NCI-H524 treated with DMSO at 0.1 percent for 48 hours (cell line): ENCODE measurements at regions not wholly inside any gene's neighbourhood (a gene's known extent, or its start where the extent isn't known, plus 50 kb on each side); places are given as distances from the start of the nearest gene placed in this dataset.

Source experiments
- DNase-seq: peaks from one replicate; lab custom pipeline; 2025; lab: John Stamatoyannopoulos, UW

DNA sequence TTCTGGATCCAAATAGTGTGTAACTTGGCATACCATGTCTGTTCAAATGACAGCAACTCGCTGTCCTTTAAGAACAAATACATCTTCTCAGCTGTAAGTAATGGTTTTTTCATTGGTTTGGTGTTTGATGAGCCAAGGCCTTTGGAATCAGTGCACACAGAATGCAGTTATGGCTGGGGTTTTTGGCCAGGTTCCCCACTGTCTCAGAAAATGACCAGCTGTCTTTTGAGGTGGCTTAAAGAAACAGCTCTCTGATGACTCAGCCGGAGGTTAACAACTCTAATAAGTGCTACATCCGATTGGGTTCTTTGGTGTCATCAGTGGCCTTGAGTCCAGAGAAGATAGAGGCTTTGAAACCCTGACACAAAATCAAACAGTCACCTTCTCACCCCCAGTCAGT lies 688.4 kb downstream of the REEP3 start:
- no peak for DNase-seq

DNA sequence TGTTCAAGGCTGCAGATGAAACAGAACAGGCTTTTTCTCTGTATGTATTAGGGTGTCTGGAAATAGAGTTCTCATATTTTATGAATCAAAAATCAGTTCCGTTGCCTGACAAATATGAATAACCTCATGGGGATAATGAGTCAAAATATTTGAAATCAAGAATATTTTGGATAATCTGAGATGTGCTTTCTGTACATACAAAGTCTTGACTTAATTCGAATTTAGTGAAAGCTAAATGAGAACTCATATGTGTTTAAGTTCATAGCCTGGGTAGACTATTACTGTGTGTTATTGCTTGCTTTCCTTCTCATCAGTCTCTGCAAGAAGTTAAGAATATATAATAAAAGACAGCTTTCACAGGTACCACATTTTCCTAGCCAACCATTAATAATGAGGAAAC lies 689.0 kb downstream of the REEP3 start:
- DNase-seq: no peak

DNA sequence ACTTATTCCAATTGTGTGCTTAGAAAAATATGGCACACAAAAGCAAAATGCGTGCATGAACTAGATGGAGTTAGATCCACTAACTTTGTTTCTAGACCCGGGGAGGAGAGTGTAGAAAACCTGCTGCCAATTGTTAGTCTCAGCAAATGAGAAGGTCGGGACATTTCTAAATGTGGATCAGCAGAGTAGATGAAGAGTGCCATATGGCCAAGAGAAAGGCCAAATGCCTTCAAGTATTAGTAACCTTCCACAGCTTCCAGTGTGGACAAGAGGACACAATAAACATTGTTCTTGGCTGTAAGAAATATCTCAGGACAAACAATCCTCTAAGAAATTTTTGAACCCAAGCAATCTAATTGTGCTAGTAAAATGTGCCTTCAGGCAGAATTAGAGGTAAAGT lies 690.3 kb downstream of the REEP3 start:
- no peak for DNase-seq

DNA sequence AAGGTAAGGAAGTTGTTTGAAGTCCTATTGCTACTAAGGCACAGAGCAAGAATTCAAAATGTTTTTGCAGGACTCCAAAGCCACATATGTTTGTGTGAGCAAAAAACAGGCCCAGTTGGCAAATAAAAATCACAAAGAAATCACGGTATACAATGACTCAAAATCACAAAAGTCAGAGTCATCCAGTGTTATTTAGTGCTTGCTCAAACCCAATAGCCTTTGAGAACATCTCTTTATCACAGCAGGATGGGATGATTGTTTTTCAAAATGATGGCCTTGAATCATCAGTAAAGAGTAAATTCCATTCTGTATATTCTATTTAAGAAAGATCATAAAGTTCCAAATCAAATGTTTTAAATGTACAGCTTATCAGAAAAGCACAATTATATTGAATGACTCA lies 693.9 kb downstream of the REEP3 start:
- no peak for DNase-seq

DNA sequence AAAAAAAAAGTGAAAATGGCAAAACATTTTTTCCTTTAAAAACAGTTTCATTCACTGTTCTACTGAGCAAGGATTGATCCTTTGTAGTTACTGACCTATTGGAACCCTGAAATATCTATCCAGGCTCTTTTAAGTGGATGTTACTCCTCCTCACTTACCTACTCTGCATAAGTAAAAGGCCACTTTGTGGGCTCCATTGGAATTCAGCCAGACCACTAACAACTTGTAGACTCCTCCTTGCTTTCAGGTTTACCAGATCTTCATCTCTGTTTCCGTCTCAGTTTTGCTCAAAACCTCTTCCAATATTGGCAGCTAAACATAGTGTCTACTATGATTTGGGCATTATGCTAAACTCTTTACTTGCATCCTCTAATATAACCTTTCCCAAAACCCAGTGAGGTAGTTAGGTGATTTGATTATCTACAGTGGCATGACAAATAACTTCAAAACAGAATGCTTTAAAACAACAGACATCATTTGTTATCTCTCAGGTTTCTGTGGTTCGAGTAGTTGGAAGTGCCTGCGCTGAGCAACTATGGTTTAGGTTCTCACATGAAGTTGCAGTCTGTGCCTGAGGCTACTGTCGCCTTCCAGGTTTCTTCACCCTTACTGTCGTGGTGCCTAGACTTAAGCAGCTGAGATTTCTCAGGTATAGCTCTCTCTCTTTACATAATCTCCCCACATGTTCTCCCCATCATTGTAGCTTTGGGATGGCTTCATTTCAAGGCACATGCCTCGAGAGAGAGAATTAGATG lies 698.2 kb downstream of the REEP3 start:
- DNase-seq: no peak

DNA sequence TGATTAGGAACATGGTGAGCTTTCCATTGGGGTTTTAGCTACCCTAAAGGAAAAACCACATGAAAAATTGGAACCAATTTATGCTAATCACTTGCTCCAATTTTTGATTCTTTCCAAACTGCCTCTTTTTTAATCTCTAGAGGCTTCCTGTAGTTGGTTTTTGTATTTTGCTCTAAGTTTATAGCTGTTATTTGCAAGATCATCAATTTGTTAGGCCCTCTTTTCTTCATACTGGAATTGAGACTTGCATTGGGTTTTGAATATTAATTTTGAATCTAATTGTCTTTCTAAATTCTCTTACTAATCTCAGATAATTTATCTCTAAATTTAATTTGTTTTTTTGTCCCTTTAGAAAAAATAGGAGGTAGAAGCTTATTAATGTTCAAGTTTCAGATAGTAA lies 713.3 kb downstream of the REEP3 start:
- no peak for DNase-seq

DNA sequence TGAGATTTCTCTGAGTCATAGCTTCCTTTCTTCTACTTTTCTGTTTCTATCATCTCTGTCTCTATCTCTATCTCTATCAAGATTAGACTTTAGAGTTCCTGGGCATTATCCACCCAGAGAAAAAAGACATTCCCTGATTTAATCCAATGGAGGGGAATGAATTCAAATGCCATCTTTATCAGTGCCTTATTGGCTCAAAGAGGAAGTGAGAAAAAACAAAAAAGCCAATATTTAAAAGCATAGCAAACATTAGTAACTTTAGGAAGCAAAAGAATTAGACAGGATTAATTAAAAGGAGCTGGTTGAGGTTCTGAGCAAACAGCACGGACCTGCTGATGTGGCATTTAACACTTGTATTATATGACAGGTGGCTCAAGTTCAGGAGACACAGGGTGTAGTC lies 736.5 kb downstream of the REEP3 start:
- DNase-seq: no peak

DNA sequence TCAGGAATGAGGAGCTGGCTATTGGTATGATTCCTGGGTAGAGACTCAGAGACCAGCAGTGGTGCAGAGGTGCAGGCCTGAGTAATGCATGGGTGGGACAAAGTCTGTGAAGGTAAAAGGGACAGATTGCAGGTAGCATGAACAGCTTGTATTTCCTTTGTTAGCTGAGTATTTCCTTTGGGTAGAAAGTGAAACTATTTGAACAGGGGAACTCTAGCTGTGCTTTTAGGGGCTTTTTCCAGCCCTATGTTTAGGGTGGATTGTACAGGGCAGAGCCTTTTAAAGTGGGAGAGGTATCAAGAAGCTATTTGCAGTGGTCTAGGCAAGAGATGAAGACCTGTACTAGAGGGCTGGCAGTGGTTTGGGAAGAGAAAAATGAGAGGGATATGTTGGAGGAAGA lies 739.9 kb downstream of the REEP3 start:
- DNase-seq: no peak

DNA sequence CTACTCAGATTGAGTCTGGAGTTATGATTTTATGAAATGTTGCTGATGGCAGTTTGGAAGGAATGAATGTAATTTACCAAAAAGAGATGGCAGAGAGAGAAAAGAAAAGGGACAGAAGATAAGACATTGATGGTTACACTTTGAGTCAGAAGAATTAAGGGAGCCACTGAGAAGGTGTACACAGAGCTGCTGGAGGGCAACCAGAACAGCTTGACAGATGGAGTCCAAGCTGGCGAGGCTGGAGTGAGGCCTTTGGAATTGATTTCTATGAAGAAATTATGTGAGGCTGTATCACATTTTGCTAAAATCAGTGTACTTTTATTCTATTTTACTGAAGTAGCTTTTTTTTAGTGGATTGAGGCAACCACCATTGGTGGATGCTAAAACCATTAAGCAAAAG lies 740.5 kb downstream of the REEP3 start:
- DNase-seq: no peak

DNA sequence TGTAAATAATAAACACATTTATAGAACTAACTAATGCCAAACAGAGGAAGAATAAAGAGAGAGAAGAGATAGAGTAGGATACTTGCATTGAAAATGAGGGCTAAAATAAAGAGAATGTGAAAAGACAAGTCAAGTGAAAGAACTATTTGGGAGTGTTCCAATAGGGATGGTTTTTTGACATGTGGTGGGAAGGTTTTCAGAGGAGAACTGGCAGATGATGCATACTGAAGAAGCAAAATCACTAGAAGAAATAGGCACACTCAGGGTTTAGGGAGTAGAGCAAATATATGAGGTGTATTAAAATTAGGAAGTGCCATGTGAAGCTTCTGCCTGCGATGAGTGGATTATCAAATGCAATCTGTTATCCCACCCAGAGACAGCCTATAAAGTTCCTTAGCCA lies 744.8 kb downstream of the REEP3 start:
- DNase-seq: no peak

DNA sequence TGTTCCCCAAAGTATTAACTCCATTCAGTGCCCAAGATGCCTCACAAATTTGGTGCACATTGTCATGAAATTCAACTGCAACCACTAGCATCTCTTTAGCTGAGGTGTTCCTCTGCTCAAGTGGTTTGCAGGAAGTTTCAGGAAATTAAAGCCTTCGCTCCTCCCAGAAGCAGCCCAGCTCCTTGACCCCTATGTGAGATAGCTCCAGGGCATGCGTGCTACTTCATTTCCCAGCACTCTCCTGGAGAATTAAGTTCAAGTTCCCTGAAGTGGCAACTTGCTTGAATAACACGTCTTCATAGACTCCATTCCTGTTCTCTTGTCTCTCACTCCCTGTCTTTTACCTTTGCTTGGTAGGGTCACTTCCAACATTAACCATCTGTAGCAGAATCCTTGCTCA lies 750.3 kb downstream of the REEP3 start:
- DNase-seq: no peak

DNA sequence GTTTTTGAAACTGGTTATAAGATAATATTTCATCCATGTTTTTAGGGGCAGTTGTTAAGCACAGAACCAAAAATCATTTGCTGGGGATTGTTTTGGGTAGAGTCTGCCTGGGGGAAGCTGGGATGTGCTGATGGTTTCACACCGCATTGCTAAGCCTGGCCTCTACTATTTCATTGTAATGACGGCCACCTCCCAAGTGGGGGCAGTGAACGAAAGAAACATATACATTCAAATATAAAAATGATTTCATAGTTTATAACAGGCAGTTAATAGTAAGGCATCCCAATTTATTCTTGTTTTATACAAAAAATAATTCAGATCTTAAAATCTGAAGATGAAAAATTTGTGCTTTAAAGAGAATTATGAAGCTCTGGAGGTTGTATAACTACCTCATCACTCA lies 750.8 kb downstream of the REEP3 start:
- DNase-seq: no peak

DNA sequence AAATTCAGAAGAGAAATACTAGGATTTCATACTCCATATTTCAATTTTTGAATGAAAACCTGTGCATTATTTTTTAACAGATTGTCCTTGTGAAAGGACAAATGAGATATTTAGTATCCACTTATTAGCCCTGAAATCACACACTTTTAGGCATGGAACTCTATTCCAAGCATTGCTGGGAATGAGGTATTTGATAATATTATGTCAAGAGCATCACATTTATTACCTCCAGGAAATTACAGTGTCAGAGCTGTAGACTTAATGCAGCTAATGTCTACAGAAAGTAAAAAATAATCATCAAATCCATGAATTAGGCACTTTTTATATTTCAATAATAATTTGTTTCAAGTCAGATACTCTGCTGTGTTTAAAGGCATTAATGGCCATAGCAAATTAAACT lies 753.8 kb downstream of the REEP3 start:
- DNase-seq: no peak

DNA sequence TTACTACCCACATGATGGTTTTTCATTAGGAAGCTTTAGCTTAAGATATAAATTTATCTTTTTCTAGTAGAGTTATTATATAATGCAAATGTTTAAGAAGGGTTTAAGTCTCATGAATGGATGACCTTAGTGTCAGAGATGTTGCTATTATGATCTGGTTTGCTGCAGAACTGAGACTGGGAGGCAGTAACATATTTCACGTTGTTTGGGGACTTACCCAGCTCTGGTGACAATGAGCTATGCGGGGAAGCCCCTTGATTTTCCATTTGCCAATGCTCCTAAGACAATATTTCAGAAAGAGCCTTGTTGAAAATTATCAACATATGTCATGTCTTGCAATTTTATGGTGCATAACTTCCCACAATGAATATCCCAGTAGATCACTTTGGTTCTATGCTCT lies 754.6 kb downstream of the REEP3 start:
- DNase-seq: no peak

DNA sequence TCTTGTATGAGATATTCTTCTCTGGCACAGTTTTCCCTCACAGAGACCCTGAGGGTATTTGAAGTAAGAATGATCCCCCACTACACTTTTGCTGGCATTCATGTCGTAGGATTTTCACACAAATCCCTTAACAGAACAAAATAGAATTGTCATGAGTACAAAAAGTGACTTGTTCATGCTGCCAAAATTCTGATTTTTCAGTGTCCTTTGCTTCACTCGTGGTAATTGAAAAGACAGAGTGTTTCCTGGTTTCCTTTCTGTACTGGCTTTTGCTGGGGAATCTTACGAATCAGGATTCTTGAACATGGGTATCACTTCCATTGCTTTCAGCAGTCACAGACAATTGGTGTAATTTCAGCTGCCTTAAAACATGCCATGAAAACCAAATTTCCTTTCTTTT lies 756.3 kb downstream of the REEP3 start:
- DNase-seq: no peak

DNA sequence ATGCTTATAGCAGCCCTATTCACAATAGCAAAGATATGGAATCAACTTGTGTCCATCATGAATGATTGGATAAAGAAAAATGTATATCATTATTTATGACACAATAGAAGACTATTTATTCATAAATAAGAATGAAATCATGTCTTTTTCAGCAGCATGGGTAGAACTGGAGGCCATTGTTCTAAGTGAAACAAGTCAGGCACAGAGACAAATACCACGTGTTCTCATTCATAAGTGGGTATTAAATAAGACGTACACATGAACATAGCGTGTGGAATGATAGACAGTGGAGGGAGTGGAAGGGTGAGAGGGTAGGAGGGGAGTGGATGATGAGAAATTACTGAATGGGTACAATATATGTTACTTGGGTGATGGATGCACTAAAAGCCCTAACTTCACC lies 762.4 kb downstream of the REEP3 start:
- DNase-seq: no peak

DNA sequence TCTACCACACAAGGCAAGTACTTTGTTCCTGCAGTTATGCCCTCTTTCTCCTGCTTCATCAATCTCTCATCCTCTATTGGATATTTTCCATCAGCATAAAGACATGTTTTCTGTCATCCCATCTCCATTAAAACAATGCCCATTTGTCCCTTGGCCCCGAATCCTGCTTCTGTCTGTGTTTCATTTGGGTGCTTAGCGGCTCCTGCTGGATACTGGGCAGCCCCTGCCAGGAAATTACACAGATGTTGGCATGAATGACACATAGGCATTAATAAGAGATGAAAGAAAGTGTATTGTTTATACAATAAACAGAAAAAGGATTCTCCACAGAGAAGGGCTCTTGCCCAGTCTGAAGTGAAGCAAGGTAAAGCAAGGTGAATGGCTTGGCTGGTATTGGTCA lies 765.3 kb downstream of the REEP3 start:
- DNase-seq: no peak

DNA sequence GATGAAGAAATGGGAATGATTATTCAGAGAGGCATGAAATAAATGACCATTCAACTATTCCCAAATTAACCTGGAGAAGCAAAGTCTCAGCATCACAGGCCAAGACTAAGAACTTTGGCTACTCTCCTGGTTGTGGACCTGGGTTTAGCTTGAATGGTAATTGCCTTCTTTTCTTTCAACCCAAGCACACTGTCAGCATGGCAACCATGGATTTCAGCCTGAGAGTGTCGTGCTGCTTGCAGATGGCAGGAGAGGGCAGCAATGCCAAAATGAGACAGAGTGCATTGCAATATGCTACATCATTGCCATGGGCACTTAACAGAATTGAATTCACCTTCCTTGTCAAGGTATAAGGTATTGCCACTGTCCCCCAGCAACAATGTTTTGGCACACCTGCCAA lies 767.2 kb downstream of the REEP3 start:
- no peak for DNase-seq

DNA sequence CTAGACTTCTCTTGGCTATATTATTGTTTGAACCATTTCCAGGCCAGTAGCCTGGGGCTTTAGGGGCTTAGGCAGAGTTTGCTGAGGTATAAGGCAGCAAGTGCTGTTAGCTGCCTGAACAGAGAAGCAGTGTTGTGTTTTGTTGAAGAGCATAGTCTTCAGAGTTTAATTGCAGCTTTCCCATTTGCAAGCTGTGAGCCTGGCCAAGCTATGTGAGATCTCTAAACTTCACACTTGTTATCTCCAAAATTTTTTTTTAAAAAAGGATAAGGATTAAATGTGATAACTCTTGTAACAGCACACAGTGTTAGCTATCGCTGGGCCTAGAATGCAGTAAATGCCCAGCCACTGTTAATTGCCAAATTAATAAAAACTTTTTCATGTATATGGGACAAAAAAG lies 782.4 kb downstream of the REEP3 start:
- no peak for DNase-seq

DNA sequence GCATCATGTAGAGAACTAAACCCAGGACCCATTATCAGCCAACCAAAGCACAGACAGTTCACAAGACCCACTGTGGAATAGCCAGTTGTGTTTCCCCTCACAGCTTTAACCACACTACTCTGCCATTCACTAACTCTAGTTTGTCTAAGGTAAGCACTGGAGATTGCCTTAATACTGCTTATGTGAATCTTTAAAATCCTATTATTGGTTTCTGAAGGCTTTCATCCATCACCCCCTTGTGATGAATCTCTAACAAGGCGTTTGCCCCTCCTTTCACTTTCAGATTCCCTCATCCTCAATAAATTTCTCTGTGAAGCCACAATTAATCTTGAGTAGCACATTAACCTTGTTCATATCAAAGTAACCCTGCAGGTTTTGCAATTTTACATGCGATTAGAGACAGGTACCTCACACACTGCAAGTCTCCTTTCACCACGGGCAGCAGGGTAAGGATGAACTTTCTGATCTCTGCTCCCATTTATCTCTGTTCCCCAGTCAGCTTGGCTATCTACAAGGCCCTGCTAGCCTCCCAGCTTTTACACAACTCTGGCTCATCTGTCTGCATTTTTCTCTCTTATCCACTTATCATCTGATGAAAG lies 785.6 kb downstream of the REEP3 start:
- no peak for DNase-seq

DNA sequence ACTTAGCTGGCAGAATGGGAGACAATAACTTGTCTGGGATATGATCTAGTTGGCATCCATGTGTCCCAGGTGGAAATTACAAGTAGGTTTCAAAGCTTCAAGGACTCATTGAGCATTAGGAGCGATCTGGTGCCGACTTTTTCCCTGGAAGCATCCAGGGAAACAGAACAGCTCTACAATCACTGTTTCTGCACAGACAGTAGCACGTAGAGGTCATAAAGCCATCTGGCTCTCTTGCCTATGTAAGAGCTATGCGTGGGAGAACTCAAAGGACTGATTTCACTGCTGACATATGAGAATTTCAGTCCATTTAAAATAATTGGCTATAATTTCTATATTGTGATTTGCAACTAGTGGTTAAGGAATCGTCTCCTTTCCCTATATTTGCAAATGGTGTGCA lies 791.7 kb downstream of the REEP3 start:
- DNase-seq: no peak

DNA sequence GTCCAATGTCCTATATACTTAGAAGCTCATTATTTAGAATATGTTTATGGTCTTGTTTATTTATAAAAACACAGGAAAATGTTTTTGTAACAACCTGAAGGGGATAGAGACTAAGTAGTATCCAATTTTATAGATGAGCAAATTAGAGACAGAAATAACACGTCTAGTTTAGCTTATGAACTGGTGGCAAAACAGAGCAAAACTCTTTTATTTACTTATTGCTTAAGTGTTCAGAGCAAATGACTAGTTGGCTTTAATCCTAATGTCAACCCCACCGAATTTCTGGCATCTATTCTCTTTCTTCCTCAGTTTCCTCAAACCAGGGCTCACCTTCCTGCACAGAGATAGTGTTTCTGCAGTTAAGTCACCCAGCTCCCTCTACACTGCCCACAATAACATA lies 792.8 kb downstream of the REEP3 start:
- DNase-seq: no peak

DNA sequence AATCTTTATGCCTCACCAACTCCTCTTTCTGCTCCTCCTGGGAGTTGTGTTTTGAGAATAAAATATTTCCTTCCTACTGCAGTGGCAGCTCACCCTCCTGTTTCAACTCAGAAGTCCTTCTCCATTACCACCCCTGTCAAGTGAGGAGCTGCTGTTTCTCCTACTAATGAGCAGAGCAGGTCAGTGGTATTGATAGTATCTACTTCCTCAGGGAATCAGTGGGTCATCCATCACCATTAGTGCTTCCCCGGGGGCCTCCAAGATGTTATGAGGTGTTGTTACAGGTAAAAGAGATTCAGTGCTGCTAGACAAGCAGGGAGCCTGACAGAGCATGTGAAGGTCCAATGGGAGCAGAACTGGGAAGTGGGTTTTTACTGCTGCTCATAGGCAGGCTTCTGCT lies 795.2 kb downstream of the REEP3 start:
- no peak for DNase-seq

DNA sequence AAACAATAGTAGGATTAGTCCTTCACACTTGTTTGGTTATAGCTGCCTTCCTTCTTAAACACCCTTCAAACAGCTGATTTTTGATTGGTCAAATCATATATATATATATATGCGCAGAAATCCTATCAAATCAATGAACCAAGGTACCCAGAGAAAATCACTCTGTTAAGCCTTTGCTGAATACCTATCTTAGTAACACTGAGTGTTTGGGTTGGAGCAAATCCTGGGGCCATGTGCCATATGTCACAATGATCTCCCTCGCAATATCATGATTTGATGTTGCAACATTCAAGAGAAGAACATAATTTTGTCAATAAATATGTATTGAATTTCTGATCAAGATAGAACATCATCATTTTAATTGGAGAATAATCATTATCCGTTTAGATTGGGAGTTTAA lies 795.6 kb downstream of the REEP3 start:
- no peak for DNase-seq
